Spleen (tissue), 7 donors: ENCODE measurements at regions not wholly inside any gene's neighbourhood (a gene's known extent, or its start where the extent isn't known, plus 50 kb on each side); places are given as distances from the start of the nearest gene placed in this dataset.

Experiments used
- POLR2A ChIP-seq, 3 donors: fragments of 450-650 bp; IDR thresholded peaks; one replicate each; pipeline ENCODE4 v1.5.1; 2017; ENCODE audit warnings: antibody characterized with exemption in 3 of 3, mild to moderate bottlenecking in 1 of 3
- TF ChIP-seq, protein P1 (sequence below), 11 experiments: fragments of 200-600 bp in 7 of 11; fragments of 450-650 bp in 4 of 11; sonication (generic) in 4 of 11; IDR thresholded peaks in 8 of 11; conservative IDR thresholded peaks in 3 of 11; 1 replicate in 7 of 11; 2 replicates in 4 of 11; pipeline versions ENCODE4 v1.4.0 to v1.8.0; 2016 to 2021; ENCODE audit warnings: antibody characterized with exemption in 11 of 11, inconsistent platforms in 4 of 11, mild to moderate bottlenecking in 1 of 11
- donor health status: DM: no; HTN: no; CAD: no; lungs with moderate emphysema.
- donor health status: DM: no; HTN: no; CAD: no.
- donor health status: DM: no; HTN: no; CAD: no.

DNA sequence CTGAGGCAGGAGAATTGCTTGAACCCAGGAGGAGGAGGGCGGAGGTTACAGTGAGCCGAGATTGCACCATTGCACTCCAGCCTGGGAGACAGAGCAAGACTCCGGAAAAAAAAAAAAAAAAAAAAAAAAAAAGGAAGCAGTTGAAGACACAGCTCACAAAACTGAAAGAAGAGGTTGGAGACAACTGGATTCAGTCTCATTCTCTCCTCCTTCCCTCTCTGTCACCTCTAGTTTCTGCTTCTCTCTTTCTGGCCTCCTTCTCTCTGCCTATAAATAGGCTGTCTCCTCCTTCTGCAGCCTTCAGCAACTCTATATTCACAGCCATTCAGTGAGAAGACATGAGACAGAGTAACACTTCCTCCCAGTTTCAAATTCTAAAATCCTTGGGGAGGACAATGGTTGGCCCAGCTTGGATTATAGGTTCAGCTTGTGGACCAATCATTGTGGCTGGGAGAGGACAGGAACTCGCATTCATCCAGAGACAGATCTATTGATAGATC is 125.6 kb upstream of the HABP2 start:
- no peak for TF ChIP-seq POLR2A (IDR thresholded peaks at IDR 0.05)
- TF ChIP-seq, protein P1, sequence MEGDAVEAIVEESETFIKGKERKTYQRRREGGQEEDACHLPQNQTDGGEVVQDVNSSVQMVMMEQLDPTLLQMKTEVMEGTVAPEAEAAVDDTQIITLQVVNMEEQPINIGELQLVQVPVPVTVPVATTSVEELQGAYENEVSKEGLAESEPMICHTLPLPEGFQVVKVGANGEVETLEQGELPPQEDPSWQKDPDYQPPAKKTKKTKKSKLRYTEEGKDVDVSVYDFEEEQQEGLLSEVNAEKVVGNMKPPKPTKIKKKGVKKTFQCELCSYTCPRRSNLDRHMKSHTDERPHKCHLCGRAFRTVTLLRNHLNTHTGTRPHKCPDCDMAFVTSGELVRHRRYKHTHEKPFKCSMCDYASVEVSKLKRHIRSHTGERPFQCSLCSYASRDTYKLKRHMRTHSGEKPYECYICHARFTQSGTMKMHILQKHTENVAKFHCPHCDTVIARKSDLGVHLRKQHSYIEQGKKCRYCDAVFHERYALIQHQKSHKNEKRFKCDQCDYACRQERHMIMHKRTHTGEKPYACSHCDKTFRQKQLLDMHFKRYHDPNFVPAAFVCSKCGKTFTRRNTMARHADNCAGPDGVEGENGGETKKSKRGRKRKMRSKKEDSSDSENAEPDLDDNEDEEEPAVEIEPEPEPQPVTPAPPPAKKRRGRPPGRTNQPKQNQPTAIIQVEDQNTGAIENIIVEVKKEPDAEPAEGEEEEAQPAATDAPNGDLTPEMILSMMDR (IDR thresholded peaks at IDR 0.05 in 8 of 11, conservative IDR thresholded peaks at IDR 0.05 in 3 of 11), result no peak
